ENCODE measurements at regions not wholly inside any gene's neighbourhood (a gene's known extent, or its start where the extent isn't known, plus 50 kb on each side); places are given as distances from the start of the nearest gene placed in this dataset.

GRCh38 chr11:20250644-20251247 lies 90.5 kb upstream of the DBX1 start:
- no peak for DNase-seq

DNA sequence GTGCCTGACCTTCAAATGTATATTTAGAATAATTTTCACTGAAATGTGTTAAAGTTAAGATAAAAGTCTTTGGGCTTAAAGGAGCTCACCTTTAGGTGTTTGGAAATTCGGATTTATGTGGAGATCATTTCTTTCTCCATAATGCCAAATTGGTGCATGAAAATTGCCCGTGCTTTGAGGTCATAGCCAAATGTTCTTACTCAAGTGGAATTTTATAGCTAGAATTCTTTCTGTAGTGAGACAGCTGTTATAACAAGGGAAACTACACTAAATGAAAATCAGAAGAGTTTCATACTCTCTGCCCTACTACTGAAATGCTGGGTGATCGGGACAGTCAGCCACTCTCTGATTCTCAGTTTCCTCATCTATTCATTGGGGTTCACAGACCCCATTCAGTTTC lies 89.5 kb upstream of the DBX1 start:
- no peak for DNase-seq

DNA sequence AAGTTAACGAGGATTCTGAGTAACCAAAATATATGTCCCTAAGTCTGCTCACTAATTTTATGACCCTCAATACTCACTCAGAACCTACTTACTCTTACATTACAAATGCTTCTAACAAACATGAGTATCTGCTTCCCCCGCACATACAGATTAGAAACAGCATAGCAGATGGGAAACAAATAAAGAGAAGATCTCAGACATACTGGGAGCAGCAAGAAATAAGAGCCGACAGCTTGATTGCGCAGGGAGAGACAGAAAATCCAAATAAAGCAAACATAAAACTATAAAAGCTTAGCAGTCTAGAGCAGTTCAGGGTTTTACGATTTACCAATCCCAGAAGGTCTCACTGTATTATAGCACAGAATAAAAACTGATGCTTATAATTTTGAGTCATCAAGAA lies 89.1 kb upstream of the DBX1 start:
- DNase-seq = no peak

- no peak for DNase-seq
These were observed 88.6 kb upstream of the DBX1 start for GRCh38 chr11:20248871-20249270.

DNA sequence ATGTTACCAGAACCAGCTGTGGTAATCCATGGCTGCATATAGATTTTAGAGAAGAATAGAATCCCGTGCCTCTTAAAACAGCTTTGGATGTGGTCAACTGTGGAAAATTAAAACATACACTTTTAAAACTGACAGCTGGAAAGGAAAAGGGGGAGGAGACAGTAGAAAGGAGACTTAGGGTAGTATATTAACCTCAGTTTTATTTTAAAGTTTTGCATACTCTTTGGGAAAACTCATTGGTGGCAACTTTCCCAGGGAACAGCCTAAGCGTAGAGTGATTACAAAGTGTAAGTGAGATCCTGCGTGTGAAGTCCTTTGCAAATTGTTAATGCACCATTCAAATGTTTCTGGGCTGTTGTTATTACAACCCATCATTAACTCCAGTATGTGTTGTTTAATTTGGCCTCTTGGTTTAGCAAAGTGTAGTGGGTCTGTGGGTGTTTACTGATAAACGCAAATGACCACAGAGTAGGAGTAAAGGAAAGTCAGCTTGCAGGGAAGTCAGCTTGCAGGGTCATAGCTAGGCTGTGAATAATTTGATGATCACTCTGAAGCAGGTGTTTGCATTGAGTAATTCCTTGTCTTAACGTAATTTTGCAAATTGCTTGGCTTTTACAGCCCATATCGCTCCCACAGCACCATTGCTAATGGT lies 88.0 kb upstream of the DBX1 start:
- no peak for DNase-seq

- DNase-seq = no peak
These were observed 87.3 kb upstream of the DBX1 start for GRCh38 chr11:20247591-20248007.

DNA sequence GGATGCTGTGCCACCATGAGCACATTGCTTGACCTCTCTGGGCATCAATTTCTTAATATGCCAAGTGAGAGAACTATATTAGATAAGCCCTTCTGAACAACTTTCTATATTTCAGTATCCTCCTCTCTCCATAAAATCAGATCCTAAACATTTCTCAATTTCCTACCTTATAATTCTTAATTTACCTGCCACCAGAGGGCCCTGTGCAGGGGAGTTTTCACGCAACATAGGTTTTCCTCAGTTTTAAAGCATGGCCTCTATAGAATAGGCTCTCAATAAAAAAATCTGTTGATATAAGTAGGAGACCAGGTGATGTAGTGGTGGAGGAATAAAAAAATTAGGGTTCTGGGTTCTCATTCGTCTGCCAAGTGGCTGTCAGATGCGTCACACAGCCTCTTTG lies 83.7 kb upstream of the DBX1 start:
- DNase-seq = no peak

DNA sequence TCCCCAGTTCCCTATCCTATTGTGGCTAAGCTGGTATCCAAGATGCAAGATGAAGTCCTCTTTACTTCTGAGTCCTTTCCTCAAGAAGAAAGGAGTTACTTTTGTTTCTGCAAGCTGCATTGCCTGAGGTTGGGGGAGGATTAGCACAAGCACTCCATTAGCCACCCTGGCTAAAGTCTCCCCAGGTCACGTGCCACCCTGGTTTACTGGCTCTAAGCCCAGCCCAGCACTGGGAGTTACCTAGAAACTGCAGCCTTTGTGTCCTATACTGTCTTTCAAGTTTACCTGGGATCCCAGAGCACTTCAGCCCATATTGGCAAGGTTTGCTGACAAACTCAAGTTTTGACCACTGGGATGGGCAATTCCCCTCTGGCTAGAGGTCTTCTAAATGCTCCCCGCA lies 78.4 kb upstream of the DBX1 start:
- peak in 12 of 56 donors; percentile 0 to 23 (median 10) for DNase-seq

- no peak for DNase-seq
These were observed 74.9 kb upstream of the DBX1 start for GRCh38 chr11:20235164-20235563.

DNA sequence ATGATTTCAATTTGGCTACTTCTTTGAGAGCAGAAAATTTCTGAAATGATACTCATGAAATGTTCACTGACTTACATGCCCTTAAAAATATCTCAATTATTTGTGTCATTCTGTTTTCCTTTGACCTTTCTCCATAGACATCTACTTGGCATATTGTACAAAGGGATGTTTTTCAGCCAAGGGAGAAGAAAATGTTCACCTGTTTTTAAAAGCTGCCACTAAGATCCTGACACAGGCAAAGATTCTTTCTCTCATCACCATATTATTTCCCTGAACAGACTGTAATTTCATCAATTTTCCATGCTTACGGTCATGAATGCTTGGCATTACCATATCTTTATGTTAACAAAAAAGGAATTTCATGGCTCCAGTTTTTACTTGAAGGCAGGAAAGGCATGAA lies 67.4 kb upstream of the DBX1 start:
- no peak for DNase-seq

- no peak for DNase-seq
These were observed 66.7 kb upstream of the DBX1 start for GRCh38 chr11:20226933-20227332.

DNA sequence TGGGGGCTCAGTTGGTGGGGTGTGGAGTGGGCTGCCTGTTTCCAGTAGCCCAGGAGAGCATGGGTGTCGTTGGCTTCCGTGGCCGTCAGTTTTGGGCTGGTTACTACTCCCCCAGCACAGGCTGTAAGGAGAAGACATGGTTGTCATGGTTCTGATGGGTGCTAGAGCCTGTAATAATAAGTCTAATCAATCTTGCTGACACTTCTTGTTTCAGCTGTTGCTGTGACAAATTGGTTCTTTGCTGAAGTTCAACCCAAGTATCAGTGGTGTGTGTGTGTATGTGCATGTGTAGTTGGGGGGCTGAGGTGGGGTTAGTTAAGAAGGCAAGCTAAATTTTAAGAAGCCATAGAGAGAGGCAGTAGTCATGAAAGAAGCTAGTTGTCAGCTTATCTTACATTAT lies 61.3 kb upstream of the DBX1 start:
- DNase-seq = no peak

DNA sequence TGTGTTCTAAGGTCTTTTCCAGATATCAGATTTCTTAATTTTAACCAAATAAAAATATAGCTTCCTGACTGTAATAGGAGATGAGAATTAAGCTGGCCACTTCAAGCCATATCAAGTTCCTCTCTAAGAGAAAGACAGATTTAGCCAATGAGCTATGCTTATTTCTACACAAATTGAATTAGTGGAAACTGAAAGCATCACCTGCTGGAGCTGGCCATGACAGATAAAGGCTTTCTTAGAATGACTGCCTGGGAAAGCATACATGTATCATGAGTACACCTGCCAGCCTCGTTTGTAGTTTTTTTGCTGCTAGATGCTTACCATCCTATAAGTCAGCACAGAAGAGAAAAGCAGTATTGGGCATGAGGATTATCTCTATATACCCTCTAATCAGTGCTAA lies 53.5 kb upstream of the DBX1 start:
- no peak for DNase-seq

- no peak for DNase-seq
These were observed 51.4 kb upstream of the DBX1 start for GRCh38 chr11:20211691-20212090.
